ENCODE measurements at regions not wholly inside any gene's neighbourhood (a gene's known extent, or its start where the extent isn't known, plus 50 kb on each side); places are given as distances from the start of the nearest gene placed in this dataset.

- TF ChIP-seq CTCF (IDR thresholded peaks at IDR 0.05) = no peak
- no peak for TF ChIP-seq POLR2A (IDR thresholded peaks at IDR 0.05)
Measured at GRCh38 chr20:56178219-56178618, 70.3 kb upstream of the MC3R start.

All from adrenal gland (tissue), 5 donors.